ENCODE measurements at regions not wholly inside any gene's neighbourhood (a gene's known extent, or its start where the extent isn't known, plus 50 kb on each side); places are given as distances from the start of the nearest gene placed in this dataset.

GRCh38 chr12:45122768-45123380 lies 72.0 kb upstream of the DBX2 start:
- TF ChIP-seq EZH2 (IDR thresholded peaks at IDR 0.05; ENCODE audit: insufficient read depth, poor library complexity, severe bottlenecking) (no peak), EZH2phosphoT487 (IDR thresholded peaks at IDR 0.05; ENCODE audit: insufficient read depth, low read depth) (no peak)
